HTR-8/SVneo (cell line): ENCODE measurements at regions not wholly inside any gene's neighbourhood (a gene's known extent, or its start where the extent isn't known, plus 50 kb on each side); places are given as distances from the start of the nearest gene placed in this dataset.

Experiments used
- DNase-seq: peaks from one replicate; pipeline ENCODE4 v3.0.0; 2011; ENCODE audit warnings: low spot score, mixed read lengths; ENCODE audit not compliant: insufficient read length
- FAIRE-seq: peaks from 2 replicates; lab custom pipeline; 2011; peaks lifted over from hg19 to GRCh38; lab: Jason Lieb, UNC

- FAIRE-seq (no peak), DNase-seq (no peak)
These were observed 68.2 kb upstream of the AMPD3 start for GRCh38 chr11:10386861-10387205.

GRCh38 chr11:10387206-10388083 is 67.6 kb upstream of the AMPD3 start:
- DNase-seq (no peak), FAIRE-seq (no peak)

- no peak for DNase-seq
- no peak for FAIRE-seq
These were observed 67.0 kb upstream of the AMPD3 start for GRCh38 chr11:10388101-10388500.

GRCh38 chr11:10388574-10388973 is 66.5 kb upstream of the AMPD3 start:
- DNase-seq (no peak), FAIRE-seq (no peak)

- DNase-seq (no peak), FAIRE-seq (no peak)
These were observed 64.7 kb upstream of the AMPD3 start for GRCh38 chr11:10390375-10390774.

- DNase-seq (no peak), FAIRE-seq (no peak)
These were observed 62.7 kb upstream of the AMPD3 start for GRCh38 chr11:10392095-10393079.

- FAIRE-seq, result peak; percentile 23
These were observed 60.6 kb upstream of the AMPD3 start for GRCh38 chr11:10394229-10395101.

GRCh38 chr11:10395166-10395897 is 59.7 kb upstream of the AMPD3 start:
- FAIRE-seq (no peak), DNase-seq (no peak)

More at GRCh38 chr11:10394229-10395101, 60.6 kb upstream of the AMPD3 start:
- no peak for DNase-seq

GRCh38 chr11:10396771-10397170 is 58.3 kb upstream of the AMPD3 start:
- FAIRE-seq (no peak), DNase-seq (no peak)

- DNase-seq, result no peak
- no peak for FAIRE-seq
These were observed 57.7 kb upstream of the AMPD3 start for GRCh38 chr11:10397226-10397987.

- DNase-seq (no peak), FAIRE-seq (peak; percentile 49)
These were observed 56.5 kb upstream of the AMPD3 start for GRCh38 chr11:10398525-10398924.

- DNase-seq (no peak), FAIRE-seq (no peak)
These were observed 54.2 kb upstream of the AMPD3 start for GRCh38 chr11:10400856-10401255.

GRCh38 chr11:10401256-10401655 is 53.8 kb upstream of the AMPD3 start:
- no peak for DNase-seq
- no peak for FAIRE-seq

GRCh38 chr11:10401696-10402392 is 53.2 kb upstream of the AMPD3 start:
- DNase-seq (no peak), FAIRE-seq (no peak)
